ENCODE measurements at regions not wholly inside any gene's neighbourhood (a gene's known extent, or its start where the extent isn't known, plus 50 kb on each side); places are given as distances from the start of the nearest gene placed in this dataset.
"Not testable (repeated sequence)": the region's sequence is repeated elsewhere in the genome, so short reads cannot be mapped to it uniquely, and the experiment has no call there.

DNA sequence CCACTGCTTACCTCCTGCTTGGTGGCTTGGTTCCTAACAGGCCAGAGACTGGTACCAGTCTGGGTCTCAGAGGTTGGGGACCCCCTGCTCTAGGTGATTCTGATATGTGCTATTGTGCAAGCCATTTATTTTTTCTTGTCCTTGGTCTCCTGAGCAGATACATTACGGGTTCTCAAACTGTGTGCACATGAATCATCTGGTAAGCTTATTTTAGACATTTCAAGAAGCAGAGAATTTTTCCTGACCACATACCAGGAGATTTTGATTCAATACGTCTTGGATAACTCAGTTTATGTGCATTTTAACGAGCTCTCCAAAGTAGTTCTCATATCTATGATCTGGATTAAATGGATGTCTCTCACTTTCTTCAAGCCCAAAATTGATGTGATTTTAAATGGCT lies 77.2 kb downstream of the FHIP1A start:
- Histone ChIP-seq H3K4me3 (no peak overlapping the region), H3K4me1 (peaks cover 15% of the 10 kb centered on the region), H3K27me3 (ENCODE audit: low read depth) (no peaks in the 10 kb centered on the region), H3K36me3 (replicated peaks) (no peaks in the 10 kb centered on the region), H3K9me3 (no peaks in the 10 kb centered on the region)
- in situ Hi-C loops (cut with MboI; ENCODE audit: low sequenced_read_pairs) = no loop called here
- no peak for DNase-seq (ENCODE audit: low spot score in 2 of 2)

DNA sequence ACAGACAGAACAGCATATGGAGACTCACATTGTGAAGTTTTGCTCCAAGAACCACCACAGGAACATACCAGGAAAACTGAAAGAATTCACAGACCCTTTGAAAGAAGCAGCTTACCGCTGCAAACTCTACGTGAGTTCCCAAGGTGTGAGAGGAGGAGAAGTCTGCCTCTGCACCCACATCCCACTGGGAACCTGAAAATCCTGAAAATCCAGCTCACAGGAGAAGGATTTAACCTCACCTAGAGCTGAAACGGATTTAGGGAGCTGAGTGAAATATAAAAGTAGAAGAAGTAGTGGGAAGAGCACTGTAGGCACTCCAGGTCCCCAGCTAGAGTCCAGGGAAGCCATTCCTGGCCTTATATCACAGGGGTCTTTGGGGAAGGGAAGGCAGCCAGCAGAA lies 80.0 kb downstream of the FHIP1A start:
- H3K4me1 ChIP-seq = peaks cover 15% of the 10 kb centered on the region
- H3K27me3 ChIP-seq (ENCODE audit: low read depth) = no peaks in the 10 kb centered on the region
- no peak for DNase-seq (ENCODE audit: low spot score in 2 of 2)
- no peak overlapping the region for H3K4me3 ChIP-seq
- no peaks in the 10 kb centered on the region for H3K9me3 ChIP-seq
- no peaks in the 10 kb centered on the region for H3K36me3 ChIP-seq (replicated peaks)
- in situ Hi-C loops (cut with MboI; ENCODE audit: low sequenced_read_pairs) = no loop called here

DNA sequence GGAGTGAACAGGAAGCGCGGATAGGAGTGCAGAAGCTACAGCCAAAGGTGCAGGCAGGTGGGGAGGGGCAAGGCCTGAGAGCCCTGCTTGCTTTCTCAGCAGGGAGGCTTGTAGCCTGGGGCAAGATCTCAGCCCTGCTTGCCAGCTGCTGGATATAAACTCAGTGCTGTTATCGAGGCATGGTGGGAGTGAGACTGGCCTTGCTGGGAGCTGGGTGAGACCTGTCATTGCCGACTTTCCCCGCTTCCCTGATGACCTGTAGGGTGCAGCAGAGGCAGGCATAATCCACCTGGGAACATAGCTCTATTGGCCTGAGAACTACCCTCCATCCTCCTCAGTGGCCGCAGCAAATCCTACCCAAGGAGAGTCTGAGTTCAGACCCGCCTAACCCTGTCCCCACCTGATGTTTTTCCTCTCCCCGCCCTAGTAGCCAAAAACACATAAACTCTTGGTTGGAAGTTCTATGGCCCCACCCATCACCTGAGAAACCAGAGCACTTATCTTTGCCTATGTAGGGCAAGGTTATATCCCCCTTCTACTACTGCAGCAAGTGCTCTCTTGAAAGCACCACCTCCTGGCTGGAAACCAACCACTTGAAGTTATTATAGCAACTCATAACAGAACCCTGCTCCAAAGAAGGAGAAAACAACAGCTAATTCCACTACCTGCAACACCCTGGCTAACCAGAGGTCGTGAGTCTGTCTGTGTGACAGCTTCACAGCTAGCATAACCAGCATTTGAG lies 80.7 kb downstream of the FHIP1A start:
- peak in 1 of 2 experiments; percentile 16 for DNase-seq (ENCODE audit: low spot score in 2 of 2)
- in situ Hi-C loops (cut with MboI; ENCODE audit: low sequenced_read_pairs) = no loop called here
- no peaks in the 10 kb centered on the region; the same call in 1 of the 2 replicates for H3K9me3 ChIP-seq
- no peaks in the 10 kb centered on the region for H3K36me3 ChIP-seq (replicated peaks)
- no peak overlapping the region for H3K4me3 ChIP-seq
- peaks cover 12% of the 10 kb centered on the region for H3K4me1 ChIP-seq
- no peaks in the 10 kb centered on the region for H3K27me3 ChIP-seq (ENCODE audit: low read depth)

DNA sequence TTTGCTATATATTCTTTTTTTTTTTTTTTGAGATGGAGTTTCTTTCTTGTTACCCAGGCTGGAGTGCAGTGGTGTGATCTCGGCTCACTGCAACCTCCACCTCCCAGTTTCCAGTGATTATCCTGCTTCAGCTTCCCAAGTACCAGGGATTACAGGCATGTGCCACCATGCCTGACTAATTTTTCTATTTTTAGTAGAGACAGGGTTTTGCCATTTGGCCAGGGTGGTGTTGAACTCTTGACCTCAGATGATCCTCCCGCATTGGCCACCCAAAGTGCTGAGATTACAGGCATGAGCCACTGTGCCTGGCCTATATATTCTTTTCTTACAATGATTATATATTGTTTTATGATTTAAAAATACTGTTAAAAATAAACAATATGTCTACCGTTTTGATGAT lies 86.6 kb downstream of the FHIP1A start:
- H3K36me3 ChIP-seq (replicated peaks); H3K9me3 ChIP-seq; H3K4me1 ChIP-seq; H3K4me3 ChIP-seq; in situ Hi-C loops (cut with MboI; ENCODE audit: low sequenced_read_pairs); H3K27me3 ChIP-seq (ENCODE audit: low read depth); DNase-seq (ENCODE audit: low spot score in 2 of 2): not testable (repeated sequence)

DNA sequence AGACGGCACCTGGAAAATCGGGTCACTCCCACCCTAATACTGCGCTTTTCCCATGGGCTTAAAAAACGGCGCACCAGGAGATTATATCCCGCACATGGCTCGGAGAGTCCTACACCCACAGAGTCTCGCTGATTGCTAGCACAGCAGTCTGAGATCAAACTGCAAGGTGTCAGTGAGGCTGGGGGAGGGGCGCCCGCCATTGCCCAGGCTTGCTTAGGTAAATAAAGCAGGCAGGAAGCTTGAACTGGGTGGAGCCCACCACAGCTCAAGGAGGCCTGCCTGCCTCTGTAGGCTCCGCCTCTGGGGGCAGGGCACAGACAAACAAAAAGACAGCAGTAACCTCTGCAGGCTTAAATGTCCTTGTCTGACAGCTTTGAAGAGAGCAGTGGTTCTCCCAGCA lies 102.6 kb downstream of the FHIP1A start:
- in situ Hi-C loops (cut with MboI; ENCODE audit: low sequenced_read_pairs); H3K36me3 ChIP-seq (replicated peaks); H3K4me1 ChIP-seq; H3K4me3 ChIP-seq; H3K27me3 ChIP-seq (ENCODE audit: low read depth); H3K9me3 ChIP-seq: not testable (repeated sequence)
- peak in 1 of 2 experiments; percentile 31 for DNase-seq (ENCODE audit: low spot score in 2 of 2)

DNA sequence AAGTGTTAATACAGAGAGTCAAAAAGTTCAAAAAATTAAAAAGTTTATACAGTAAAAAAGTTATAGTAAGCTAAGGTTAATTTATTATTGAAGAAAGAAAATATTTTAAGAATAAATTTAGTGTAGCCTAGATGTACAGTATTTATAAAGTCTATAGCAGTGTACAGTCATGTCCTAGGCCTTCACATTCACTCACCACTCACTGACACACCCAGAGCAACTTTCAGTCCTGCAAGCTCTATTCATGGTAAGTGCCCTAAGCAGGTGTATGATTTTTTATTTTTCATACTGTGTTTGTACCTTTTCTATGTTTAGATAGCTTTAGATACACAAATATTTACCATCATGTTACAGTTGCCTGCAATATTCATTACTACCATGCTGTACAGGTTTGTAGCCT lies 108.9 kb downstream of the FHIP1A start:
- H3K4me1 ChIP-seq = no peaks in the 10 kb centered on the region; the same call in 1 of the 2 replicates
- in situ Hi-C loops (cut with MboI; ENCODE audit: low sequenced_read_pairs) = no loop called here
- no peak for DNase-seq (ENCODE audit: low spot score in 2 of 2)
- H3K4me3 ChIP-seq = no peak overlapping the region
- H3K36me3 ChIP-seq (replicated peaks) = no peaks in the 10 kb centered on the region
- H3K9me3 ChIP-seq = no peaks in the 10 kb centered on the region
- no peaks in the 10 kb centered on the region for H3K27me3 ChIP-seq (ENCODE audit: low read depth)

DNA sequence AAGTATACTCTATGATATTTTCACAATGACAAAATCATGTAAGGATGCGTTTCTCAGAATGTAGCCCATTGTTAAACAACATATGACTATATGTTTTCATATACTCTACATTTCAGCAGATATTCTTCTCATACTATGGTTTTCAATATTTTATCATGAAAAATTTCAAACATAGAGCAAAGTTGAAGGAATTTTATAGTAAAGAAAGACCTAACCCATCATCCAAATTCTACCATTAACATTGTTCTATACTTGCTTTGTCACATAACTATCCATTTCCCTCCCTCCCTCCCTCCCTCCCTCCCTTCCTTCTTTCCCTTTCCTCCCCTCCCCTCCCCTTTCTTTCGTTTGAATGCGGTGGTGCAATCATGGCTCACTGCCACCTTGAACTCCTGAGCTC lies 109.4 kb downstream of the FHIP1A start:
- no peaks in the 10 kb centered on the region for H3K36me3 ChIP-seq (replicated peaks)
- in situ Hi-C loops (cut with MboI; ENCODE audit: low sequenced_read_pairs) = no loop called here
- no peaks in the 10 kb centered on the region for H3K27me3 ChIP-seq (ENCODE audit: low read depth)
- peaks cover 4% of the 10 kb centered on the region; the same call in 1 of the 2 replicates for H3K4me1 ChIP-seq
- H3K4me3 ChIP-seq = no peak overlapping the region
- no peak for DNase-seq (ENCODE audit: low spot score in 2 of 2)
- H3K9me3 ChIP-seq = no peaks in the 10 kb centered on the region

DNA sequence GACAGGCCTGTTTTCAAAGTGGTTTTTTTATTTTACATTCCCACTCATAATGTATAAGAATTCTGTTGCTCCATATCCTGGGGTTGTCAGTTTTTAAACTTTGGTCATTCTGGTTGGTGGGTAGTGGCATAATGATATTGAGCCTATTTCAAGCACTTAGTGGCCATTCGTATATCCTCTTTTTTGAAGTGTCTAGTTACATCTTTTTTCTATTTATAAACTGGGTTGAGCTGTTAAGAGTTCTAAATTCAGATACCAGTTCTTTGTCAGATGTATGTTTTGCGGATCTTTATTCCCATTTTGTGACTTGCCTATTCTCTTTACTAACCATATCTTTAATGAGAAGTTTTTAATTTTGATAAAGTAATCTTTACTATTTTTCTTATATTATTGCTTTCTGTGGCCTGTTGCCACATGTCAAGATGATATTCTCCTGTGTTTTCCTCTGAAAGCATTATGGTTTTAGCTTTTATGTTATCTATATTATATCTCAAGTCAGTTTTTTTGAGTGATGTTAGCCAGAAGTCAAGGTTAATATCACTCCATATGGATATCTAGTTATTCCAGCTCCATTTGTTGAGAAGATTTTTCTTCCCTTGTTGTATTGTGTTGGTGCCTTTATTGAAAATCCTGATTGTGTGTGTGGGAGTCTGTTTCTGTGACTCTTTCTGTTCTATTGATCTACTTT lies 110.9 kb downstream of the FHIP1A start:
- Histone ChIP-seq H3K4me3 (no peak overlapping the region), H3K9me3 (no peaks in the 10 kb centered on the region), H3K27me3 (ENCODE audit: low read depth) (no peaks in the 10 kb centered on the region), H3K36me3 (replicated peaks) (no peaks in the 10 kb centered on the region), H3K4me1 (peaks cover 4% of the 10 kb centered on the region; the same call in 1 of the 2 replicates)
- in situ Hi-C loops (cut with MboI; ENCODE audit: low sequenced_read_pairs) = no loop called here
- no peak for DNase-seq (ENCODE audit: low spot score in 2 of 2)

DNA sequence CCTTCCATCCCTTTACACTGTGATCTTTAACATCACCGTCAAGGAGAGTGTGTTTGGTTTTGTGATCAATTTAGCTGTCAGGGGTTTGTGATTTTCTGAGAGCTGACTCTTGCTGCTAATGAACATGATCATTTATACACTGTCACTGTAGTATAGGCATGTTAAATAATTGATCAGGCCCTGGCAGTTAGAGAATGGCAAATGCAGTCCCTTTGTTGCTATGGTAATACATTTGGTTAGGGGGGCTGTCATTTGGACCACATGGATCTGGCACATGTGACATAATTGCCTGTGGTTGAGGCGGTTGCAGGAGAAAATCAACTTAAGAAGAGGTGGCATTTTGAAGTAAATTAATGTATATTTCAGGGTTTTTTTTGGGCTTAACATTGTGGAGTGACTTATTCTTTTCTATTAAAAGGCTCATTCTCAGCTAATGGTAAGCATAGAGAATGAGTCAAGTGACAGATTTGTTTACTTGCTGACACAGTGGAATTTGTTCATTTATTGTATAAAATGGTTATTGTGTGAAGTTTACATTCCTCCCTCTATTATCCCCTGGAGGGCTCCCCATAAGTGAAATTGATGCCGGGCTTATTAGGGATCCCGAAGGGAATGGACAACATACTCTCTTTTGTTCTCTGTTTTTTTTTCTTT lies 114.0 kb downstream of the FHIP1A start:
- in situ Hi-C loops (cut with MboI; ENCODE audit: low sequenced_read_pairs) = no loop called here
- Histone ChIP-seq H3K4me1 (peaks cover 4% of the 10 kb centered on the region; the same call in 1 of the 2 replicates), H3K36me3 (replicated peaks) (no peaks in the 10 kb centered on the region), H3K9me3 (no peaks in the 10 kb centered on the region), H3K4me3 (no peak overlapping the region), H3K27me3 (ENCODE audit: low read depth) (no peaks in the 10 kb centered on the region)
- no peak for DNase-seq (ENCODE audit: low spot score in 2 of 2)

DNA sequence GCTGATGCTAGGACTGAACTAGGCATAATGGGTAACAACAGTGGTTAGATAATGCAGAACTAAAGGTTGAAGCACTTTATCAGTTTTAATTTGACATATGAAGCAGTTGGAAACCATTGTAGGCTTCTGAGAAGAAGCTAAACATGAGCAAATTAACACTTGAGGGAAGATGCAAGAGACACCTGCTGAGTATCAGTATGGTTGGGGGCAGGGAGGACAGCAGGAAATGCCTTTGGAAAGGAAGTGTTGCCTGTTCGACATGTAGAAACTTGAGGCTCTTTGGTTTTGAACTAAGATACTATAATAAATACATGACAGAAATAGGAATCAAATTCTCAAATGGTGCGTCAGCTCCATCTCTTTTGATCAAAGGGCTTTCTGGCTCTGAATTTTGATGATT lies 115.6 kb downstream of the FHIP1A start:
- Histone ChIP-seq H3K27me3 (ENCODE audit: low read depth) (no peaks in the 10 kb centered on the region), H3K4me3 (no peak overlapping the region), H3K4me1 (peaks cover 4% of the 10 kb centered on the region; the same call in 1 of the 2 replicates), H3K9me3 (no peaks in the 10 kb centered on the region), H3K36me3 (replicated peaks) (no peaks in the 10 kb centered on the region)
- in situ Hi-C loops (cut with MboI; ENCODE audit: low sequenced_read_pairs) = no loop called here
- DNase-seq (ENCODE audit: low spot score in 2 of 2) = no peak

DNA sequence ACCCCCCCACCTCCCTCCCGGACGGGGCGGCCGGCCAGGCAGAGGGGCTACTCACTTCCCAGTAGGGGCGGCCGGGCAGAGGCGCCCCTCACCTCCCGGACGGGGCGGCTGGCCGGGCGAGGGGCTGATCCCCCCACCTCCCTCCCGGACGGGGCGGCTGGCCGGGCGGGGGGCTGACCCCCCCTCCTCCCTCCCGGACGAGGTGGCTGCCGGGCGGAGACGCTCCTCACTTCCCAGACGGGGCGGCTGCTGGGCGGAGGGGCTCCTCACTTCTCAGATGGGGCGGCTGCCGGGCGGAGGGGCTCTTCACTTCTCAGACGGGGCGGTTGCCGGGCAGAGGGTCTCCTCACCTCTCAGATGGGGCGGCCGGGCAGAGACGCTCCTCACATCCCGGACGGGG lies 117.5 kb downstream of the FHIP1A start:
- in situ Hi-C loops (cut with MboI; ENCODE audit: low sequenced_read_pairs) = not testable (repeated sequence)

DNA sequence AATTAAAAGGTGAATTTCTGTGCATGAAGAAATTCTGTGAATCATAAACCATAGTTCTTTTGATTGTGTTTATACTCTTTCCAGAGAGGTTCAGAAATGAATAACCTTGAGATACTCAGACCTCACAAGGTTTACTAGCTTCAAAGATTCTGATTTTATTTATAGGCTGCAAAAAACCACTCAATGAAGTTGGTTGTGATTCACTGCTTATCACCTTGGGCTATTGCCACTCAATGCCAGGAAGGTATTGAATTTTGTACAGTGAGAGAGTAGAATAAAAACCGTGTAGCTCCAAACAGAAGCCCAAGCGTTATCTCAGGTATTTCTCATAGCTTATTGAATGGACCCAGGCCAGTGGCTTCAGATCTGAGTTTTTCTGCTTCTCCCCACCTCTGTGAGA lies 118.7 kb downstream of the FHIP1A start:
- DNase-seq (ENCODE audit: low spot score in 2 of 2) = no peak
- in situ Hi-C loops (cut with MboI; ENCODE audit: low sequenced_read_pairs) = no loop called here
- Histone ChIP-seq H3K36me3 (replicated peaks) (no peaks in the 10 kb centered on the region), H3K27me3 (ENCODE audit: low read depth) (no peaks in the 10 kb centered on the region), H3K4me3 (no peak overlapping the region), H3K4me1 (peaks cover 4% of the 10 kb centered on the region; the same call in 1 of the 2 replicates), H3K9me3 (no peaks in the 10 kb centered on the region)

More for the DNA sequence above, 117.5 kb downstream of the FHIP1A start:
- H3K9me3 ChIP-seq; H3K4me3 ChIP-seq; H3K36me3 ChIP-seq (replicated peaks); H3K27me3 ChIP-seq (ENCODE audit: low read depth); DNase-seq (ENCODE audit: low spot score in 2 of 2); H3K4me1 ChIP-seq: not testable (repeated sequence)

DNA sequence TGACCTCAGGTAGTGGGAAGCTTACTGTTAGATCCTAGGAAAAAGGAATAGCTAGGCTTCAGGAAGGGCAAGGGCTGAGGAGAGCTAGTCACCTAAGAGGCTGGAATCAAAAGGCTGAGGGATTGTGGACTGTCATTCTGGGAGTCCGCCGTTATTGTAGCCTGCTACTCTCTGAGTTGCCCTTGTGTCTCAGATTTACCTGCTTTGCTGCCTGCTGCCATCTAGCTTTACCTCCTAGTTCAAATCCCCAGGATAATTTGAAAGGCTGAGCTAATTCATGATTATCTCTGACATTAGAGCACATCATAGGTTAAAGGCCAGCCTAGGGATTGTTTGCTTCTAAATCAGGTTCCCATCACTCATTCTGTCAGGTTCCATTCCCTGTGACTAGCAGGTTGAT lies 120.2 kb downstream of the FHIP1A start:
- Histone ChIP-seq H3K36me3 (replicated peaks) (no peaks in the 10 kb centered on the region), H3K9me3 (no peaks in the 10 kb centered on the region), H3K27me3 (ENCODE audit: low read depth) (no peaks in the 10 kb centered on the region), H3K4me1 (no peaks in the 10 kb centered on the region), H3K4me3 (no peak overlapping the region)
- DNase-seq (ENCODE audit: low spot score in 2 of 2) = no peak
- in situ Hi-C loops (cut with MboI; ENCODE audit: low sequenced_read_pairs) = no loop called here

DNA sequence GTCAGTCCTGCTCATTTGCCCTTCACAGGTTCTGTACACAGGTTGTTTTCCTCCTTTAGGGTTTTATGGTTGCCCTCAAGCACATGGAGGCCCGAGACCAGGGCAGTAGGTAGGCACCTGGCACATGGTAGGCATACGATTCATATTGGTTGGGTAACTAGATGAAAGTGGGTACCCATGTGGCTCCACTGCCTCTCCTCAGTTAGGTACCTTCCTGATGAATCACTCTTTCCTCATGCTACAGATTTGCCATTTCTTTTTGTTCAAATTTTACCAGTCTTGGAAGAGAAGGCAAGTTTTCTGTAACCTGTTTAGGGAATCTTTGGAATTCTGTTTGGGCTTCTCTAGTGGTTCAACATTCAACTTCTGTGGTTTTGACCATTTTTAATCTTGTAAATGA lies 121.3 kb downstream of the FHIP1A start:
- in situ Hi-C loops (cut with MboI; ENCODE audit: low sequenced_read_pairs) = no loop called here

More for the DNA sequence above, 121.3 kb downstream of the FHIP1A start:
- H3K9me3 ChIP-seq = no peaks in the 10 kb centered on the region
- no peaks in the 10 kb centered on the region for H3K27me3 ChIP-seq (ENCODE audit: low read depth)
- no peak for DNase-seq (ENCODE audit: low spot score in 2 of 2)
- no peaks in the 10 kb centered on the region for H3K36me3 ChIP-seq (replicated peaks)
- no peak overlapping the region for H3K4me3 ChIP-seq
- no peaks in the 10 kb centered on the region for H3K4me1 ChIP-seq
